DND-41 (cell line): ENCODE measurements at regions not wholly inside any gene's neighbourhood (a gene's known extent, or its start where the extent isn't known, plus 50 kb on each side); places are given as distances from the start of the nearest gene placed in this dataset.

Source experiments
- CTCF ChIP-seq: IDR thresholded peaks from 2 replicates; pipeline ENCODE4 v1.5.1; 2012; ENCODE audit warnings: borderline replicate concordance, low read length, moderate library complexity, mild to moderate bottlenecking; ENCODE audit not compliant: poor library complexity, severe bottlenecking; ENCODE audit errors: extremely low read depth
- EZH2 ChIP-seq: IDR thresholded peaks from 3 replicates; pipeline ENCODE4 v1.6.1; 2012; ENCODE audit warnings: borderline replicate concordance, low read depth, mild to moderate bottlenecking, moderate library complexity, low read length, inconsistent platforms; ENCODE audit not compliant: severe bottlenecking

- TF ChIP-seq CTCF, result no peak
- no peak for TF ChIP-seq EZH2
Measured at GRCh38 chr4:82043809-82044137, 330.0 kb downstream of the HNRNPD start.
